Endothelial cell (in vitro differentiated cells): ENCODE measurements at regions not wholly inside any gene's neighbourhood (a gene's known extent, or its start where the extent isn't known, plus 50 kb on each side); places are given as distances from the start of the nearest gene placed in this dataset.

ENCODE experiments used
- DNase-seq: peaks from one replicate; pipeline ENCODE4 v3.0.0; 2021; ENCODE audit warnings: low spot score
- H3K27ac Mint-ChIP-seq: one replicate; pipeline ENCODE4 v1.8.0; 2021; ENCODE audit warnings: mixed read lengths, inconsistent platforms; ENCODE audit not compliant: unreplicated experiment
- H3K27me3 Mint-ChIP-seq: one replicate; pipeline ENCODE4 v1.8.0; 2021; ENCODE audit warnings: mild to moderate bottlenecking, moderate library complexity, mixed read lengths, inconsistent platforms; ENCODE audit not compliant: unreplicated experiment
- H3K36me3 Mint-ChIP-seq: one replicate; pipeline ENCODE4 v1.8.0; 2021; ENCODE audit warnings: mild to moderate bottlenecking, low read depth, mixed read lengths, inconsistent platforms; ENCODE audit not compliant: unreplicated experiment
- H3K4me1 Mint-ChIP-seq: one replicate; pipeline ENCODE4 v1.8.0; 2021; ENCODE audit warnings: mild to moderate bottlenecking, mixed read lengths, inconsistent platforms; ENCODE audit not compliant: unreplicated experiment
- H3K4me3 Mint-ChIP-seq: one replicate; pipeline ENCODE4 v1.8.0; 2021; ENCODE audit warnings: mild to moderate bottlenecking, mixed read lengths, inconsistent platforms; ENCODE audit not compliant: unreplicated experiment
- H3K9me3 Mint-ChIP-seq: one replicate; pipeline ENCODE4 v1.8.0; 2021; ENCODE audit warnings: mixed read lengths, inconsistent platforms; ENCODE audit not compliant: unreplicated experiment
- CTCF ChIP-seq: fragments of 200-600 bp; sonication (generic); IDR thresholded peaks from one replicate; pipeline ENCODE4 v1.5.0; 2021; ENCODE audit warnings: antibody characterized with exemption; ENCODE audit not compliant: unreplicated experiment

GRCh38 chr21:38667291-38667870 is 138.3 kb upstream of the ETS2 start:
- H3K4me1 Mint-ChIP-seq: no peaks in the 10 kb centered on the region
- no peak for DNase-seq
- H3K36me3 Mint-ChIP-seq: no peaks in the 10 kb centered on the region
- no peak for TF ChIP-seq CTCF
- H3K27me3 Mint-ChIP-seq: peaks cover 2% of the 10 kb centered on the region
- no peak overlapping the region for H3K27ac Mint-ChIP-seq
- H3K4me3 Mint-ChIP-seq: no peak overlapping the region
- H3K9me3 Mint-ChIP-seq: no peaks in the 10 kb centered on the region

GRCh38 chr21:38668067-38668466 is 137.7 kb upstream of the ETS2 start:
- Mint-ChIP-seq H3K9me3 (no peaks in the 10 kb centered on the region), H3K4me1 (no peaks in the 10 kb centered on the region), H3K4me3 (no peak overlapping the region), H3K36me3 (no peaks in the 10 kb centered on the region), H3K27ac (no peak overlapping the region), H3K27me3 (peaks cover 2% of the 10 kb centered on the region)
- TF ChIP-seq CTCF: no peak
- DNase-seq: no peak

GRCh38 chr21:38668541-38668940 is 137.2 kb upstream of the ETS2 start:
- Mint-ChIP-seq H3K27ac (no peak overlapping the region), H3K36me3 (no peaks in the 10 kb centered on the region), H3K9me3 (no peaks in the 10 kb centered on the region), H3K27me3 (peaks cover 2% of the 10 kb centered on the region), H3K4me1 (no peaks in the 10 kb centered on the region), H3K4me3 (no peak overlapping the region)
- TF ChIP-seq CTCF: no peak
- DNase-seq: no peak

- TF ChIP-seq CTCF: no peak
- Mint-ChIP-seq H3K27me3 (peaks cover 2% of the 10 kb centered on the region), H3K4me1 (no peaks in the 10 kb centered on the region), H3K4me3 (no peak overlapping the region), H3K27ac (no peak overlapping the region), H3K9me3 (no peaks in the 10 kb centered on the region), H3K36me3 (no peaks in the 10 kb centered on the region)
- peak; percentile 22 for DNase-seq
Measured at GRCh38 chr21:38669186-38669585, 136.5 kb upstream of the ETS2 start.

GRCh38 chr21:38670861-38671260 is 134.9 kb upstream of the ETS2 start:
- H3K4me3 Mint-ChIP-seq: no peak overlapping the region
- TF ChIP-seq CTCF: no peak
- H3K27me3 Mint-ChIP-seq: no peaks in the 10 kb centered on the region
- H3K9me3 Mint-ChIP-seq: no peaks in the 10 kb centered on the region
- DNase-seq: no peak
- no peaks in the 10 kb centered on the region for H3K36me3 Mint-ChIP-seq
- no peaks in the 10 kb centered on the region for H3K4me1 Mint-ChIP-seq
- no peak overlapping the region for H3K27ac Mint-ChIP-seq
